ENCODE measurements at regions not wholly inside any gene's neighbourhood (a gene's known extent, or its start where the extent isn't known, plus 50 kb on each side); places are given as distances from the start of the nearest gene placed in this dataset.

DNA sequence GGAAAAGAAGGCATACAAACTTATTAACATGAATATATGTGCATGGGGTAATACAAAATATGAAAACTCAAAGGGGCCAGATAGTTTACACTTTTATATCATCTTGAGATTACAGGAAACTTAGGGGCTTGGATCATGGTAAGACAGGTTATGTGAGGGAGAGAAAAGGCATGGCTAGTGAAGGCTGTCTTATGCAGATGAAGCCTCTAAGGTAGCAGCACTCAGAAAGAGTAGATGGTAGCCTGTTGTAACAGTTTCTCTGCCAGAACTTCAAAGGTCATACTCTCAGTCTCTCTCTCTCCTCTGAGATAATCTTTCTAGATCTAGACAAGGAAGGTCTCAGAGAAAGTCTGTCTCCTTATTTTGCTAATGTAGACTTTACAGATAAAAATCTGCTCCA is 57.2 kb upstream of the FGF10 start:
- intact Hi-C loops (cut with DNase I) = no loop called here
- Histone ChIP-seq H3K4me1 (ENCODE audit: control insufficient read depth in 1 of 2, insufficient read depth in 2 of 2, low read length in 2 of 2) (no peaks in the 10 kb centered on the region), H3K4me3 (ENCODE audit: low read length in 2 of 2) (no peak overlapping the region), H3K27me3 (ENCODE audit: control insufficient read depth in 1 of 2, insufficient read depth in 2 of 2, low read length in 1 of 2) (no peaks in the 10 kb centered on the region), H3K27ac (ENCODE audit: low read depth in 1 of 2, low read length in 2 of 2) (no peak overlapping the region), H3K9me3 (ENCODE audit: control insufficient read depth, low read length) (peaks cover 2% of the 10 kb centered on the region), H3K36me3 (ENCODE audit: control insufficient read depth in 1 of 2, insufficient read depth in 2 of 2, low read length in 1 of 2) (no peaks in the 10 kb centered on the region)
- ATAC-seq (ENCODE audit: low FRiP score) (no peak), DNase-seq (no peak)

DNA sequence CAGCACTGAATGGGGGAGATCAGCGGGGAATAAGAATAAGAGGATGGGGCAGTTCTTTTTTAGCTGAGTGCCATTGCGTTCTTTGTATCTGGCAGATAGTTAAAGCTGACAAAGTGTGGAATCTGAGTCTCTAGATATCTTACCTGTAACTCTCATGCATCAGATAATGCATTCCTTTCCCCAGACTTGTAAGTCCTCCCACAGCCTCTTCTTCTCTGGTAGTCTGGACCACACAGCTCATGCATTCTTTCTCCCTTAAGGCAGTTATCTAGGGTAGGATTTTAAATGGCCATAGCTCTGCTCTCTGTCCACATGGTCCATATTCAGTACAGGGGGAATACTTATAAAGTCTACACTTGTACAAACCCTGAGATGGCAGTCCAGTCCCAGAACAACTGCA is 54.0 kb upstream of the FGF10 start:
- intact Hi-C loops (cut with DNase I) = no loop called here
- Histone ChIP-seq H3K9me3 (ENCODE audit: control insufficient read depth, low read length) (no peaks in the 10 kb centered on the region), H3K4me1 (ENCODE audit: control insufficient read depth in 1 of 2, insufficient read depth in 2 of 2, low read length in 2 of 2) (no peaks in the 10 kb centered on the region), H3K27ac (ENCODE audit: low read depth in 1 of 2, low read length in 2 of 2) (no peak overlapping the region), H3K36me3 (ENCODE audit: control insufficient read depth in 1 of 2, insufficient read depth in 2 of 2, low read length in 1 of 2) (no peaks in the 10 kb centered on the region), H3K4me3 (ENCODE audit: low read length in 2 of 2) (no peak overlapping the region), H3K27me3 (ENCODE audit: control insufficient read depth in 1 of 2, insufficient read depth in 2 of 2, low read length in 1 of 2) (no peaks in the 10 kb centered on the region)
- WGBS, 2 donors = 94 to 95% methylated on average over 2 of the region's 2 CpGs
- ATAC-seq (ENCODE audit: low FRiP score) (no peak), DNase-seq (no peak)

DNA sequence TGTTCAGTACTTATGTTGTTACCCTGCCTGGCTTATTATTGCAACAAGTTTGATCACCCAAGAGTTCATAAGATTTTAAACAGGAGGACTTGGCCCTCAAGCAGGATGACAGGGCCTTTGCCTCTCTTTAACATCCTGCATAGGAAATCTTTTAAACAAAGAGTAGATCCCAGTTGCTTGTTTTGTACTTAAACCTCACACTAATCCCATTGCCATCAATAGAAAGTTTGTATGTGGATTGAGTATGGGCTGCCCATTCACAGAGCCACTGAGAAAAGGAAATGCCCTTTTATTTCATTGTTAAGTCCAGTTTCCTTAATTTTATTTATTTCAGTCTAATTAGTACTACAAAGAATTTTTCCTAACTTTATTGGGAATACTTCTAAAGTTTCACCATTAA is 52.2 kb upstream of the FGF10 start:
- no peaks in the 10 kb centered on the region for H3K36me3 ChIP-seq (ENCODE audit: control insufficient read depth in 1 of 2, insufficient read depth in 2 of 2, low read length in 1 of 2)
- H3K27ac ChIP-seq (ENCODE audit: low read depth in 1 of 2, low read length in 2 of 2) = no peak overlapping the region
- H3K27me3 ChIP-seq (ENCODE audit: control insufficient read depth in 1 of 2, insufficient read depth in 2 of 2, low read length in 1 of 2) = no peaks in the 10 kb centered on the region
- no peaks in the 10 kb centered on the region for H3K9me3 ChIP-seq (ENCODE audit: control insufficient read depth, low read length)
- no peaks in the 10 kb centered on the region for H3K4me1 ChIP-seq (ENCODE audit: control insufficient read depth in 1 of 2, insufficient read depth in 2 of 2, low read length in 2 of 2)
- intact Hi-C loops (cut with DNase I) = no loop called here
- H3K4me3 ChIP-seq (ENCODE audit: low read length in 2 of 2) = no peak overlapping the region
- no peak for DNase-seq
- ATAC-seq (ENCODE audit: low FRiP score) = no peak

DNA sequence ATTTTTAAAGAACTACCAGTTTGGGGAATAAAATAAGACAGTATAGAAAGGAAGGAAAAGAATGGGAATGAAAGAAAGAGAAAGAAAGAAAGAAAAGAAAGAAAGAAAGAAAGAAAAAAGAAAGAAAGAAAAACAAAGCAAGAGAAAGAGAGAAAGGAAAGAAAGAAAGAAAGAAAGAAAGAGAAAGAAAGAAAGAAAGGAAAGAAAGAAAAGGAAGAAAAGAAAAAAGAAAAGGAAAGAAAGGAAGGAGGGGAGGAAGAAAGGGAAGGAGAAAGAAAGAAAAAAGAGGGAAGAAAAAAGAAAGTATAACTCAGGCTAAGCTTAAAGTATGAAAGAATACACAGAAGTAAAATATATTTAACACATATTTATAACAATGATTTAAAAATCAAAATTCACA is 51.0 kb upstream of the FGF10 start:
- H3K27me3 ChIP-seq (ENCODE audit: control insufficient read depth in 1 of 2, insufficient read depth in 2 of 2, low read length in 1 of 2) = no peaks in the 10 kb centered on the region
- no peak overlapping the region for H3K27ac ChIP-seq (ENCODE audit: low read depth in 1 of 2, low read length in 2 of 2)
- H3K4me3 ChIP-seq (ENCODE audit: low read length in 2 of 2) = no peak overlapping the region
- intact Hi-C loops (cut with DNase I) = no loop called here
- H3K36me3 ChIP-seq (ENCODE audit: control insufficient read depth in 1 of 2, insufficient read depth in 2 of 2, low read length in 1 of 2) = no peaks in the 10 kb centered on the region
- DNase-seq = no peak
- no peaks in the 10 kb centered on the region for H3K9me3 ChIP-seq (ENCODE audit: control insufficient read depth, low read length)
- H3K4me1 ChIP-seq (ENCODE audit: control insufficient read depth in 1 of 2, insufficient read depth in 2 of 2, low read length in 2 of 2) = no peaks in the 10 kb centered on the region
- no peak for ATAC-seq (ENCODE audit: low FRiP score)

All from aorta (tissue), 5 donors.